NCI-H510A (cell line): ENCODE measurements at regions not wholly inside any gene's neighbourhood (a gene's known extent, or its start where the extent isn't known, plus 50 kb on each side); places are given as distances from the start of the nearest gene placed in this dataset.

ENCODE experiments used
- DNase-seq: peaks from one replicate; lab custom pipeline; 2025; lab: John Stamatoyannopoulos, UW

DNA sequence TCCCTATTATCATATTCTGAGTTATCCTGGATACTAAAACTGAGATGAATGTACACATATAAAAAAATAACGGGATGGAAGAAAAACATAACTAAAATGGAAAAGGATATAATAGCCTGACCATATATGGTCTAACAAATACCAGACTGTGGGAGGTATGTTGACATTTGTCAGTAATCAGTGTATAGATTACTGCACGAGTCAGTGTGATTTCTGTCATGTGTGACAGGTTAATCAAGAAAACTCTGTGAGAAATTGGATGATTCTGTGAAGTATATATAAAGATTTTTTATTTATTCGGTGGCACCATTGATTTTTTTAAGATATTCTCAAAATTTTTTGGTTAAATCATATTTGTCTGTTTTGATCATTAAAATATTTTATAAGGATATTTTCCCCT is 547.3 kb upstream of the B3GALT2 start:
- no peak for DNase-seq

- no peak for DNase-seq
Observed at GRCh38 chr1:193730017-193730416, 543.6 kb upstream of the B3GALT2 start.

- DNase-seq, result no peak
Observed at GRCh38 chr1:193729429-193729828, 543.0 kb upstream of the B3GALT2 start.

DNA sequence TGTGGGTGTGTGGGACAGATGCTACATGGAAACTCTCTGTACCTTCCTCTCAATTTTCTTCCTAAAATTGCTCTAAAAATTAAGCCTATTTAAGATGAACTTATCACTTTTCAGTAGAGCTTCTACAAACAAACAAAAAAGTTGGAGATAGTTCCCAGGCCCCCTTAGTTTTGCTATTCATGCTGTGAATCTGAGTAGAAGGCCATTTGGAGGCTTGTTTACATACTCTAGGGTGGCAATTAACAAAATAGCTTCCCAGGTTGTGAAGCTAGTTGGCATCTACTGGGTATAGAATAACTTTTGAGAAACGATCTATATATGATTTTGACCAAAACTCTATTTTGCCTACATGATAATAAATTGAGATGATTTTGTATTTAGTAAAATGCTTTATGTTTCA is 541.4 kb upstream of the B3GALT2 start:
- no peak for DNase-seq

DNA sequence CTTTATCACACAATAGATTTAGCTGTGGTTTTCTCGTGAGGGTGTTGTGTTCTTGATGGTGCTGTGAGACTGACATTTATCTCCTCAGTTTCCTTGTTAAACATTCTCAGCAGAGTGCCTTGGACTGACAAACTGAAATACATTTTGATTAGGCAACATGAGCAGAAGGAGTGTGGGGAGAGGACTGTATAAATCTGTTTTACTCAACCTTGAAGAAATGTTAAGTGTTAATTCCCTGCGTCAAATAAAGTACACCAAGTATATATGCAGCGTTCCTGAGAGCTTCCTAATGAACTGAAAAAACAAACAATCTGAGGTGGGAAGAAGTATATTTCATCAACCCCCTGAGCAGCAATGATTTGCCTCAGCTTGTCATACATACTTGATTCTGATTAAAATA is 540.3 kb upstream of the B3GALT2 start:
- no peak for DNase-seq

GRCh38 chr1:193712392-193712791 is 526.0 kb upstream of the B3GALT2 start:
- DNase-seq, result no peak

GRCh38 chr1:193709607-193710006 is 523.2 kb upstream of the B3GALT2 start:
- no peak for DNase-seq

DNA sequence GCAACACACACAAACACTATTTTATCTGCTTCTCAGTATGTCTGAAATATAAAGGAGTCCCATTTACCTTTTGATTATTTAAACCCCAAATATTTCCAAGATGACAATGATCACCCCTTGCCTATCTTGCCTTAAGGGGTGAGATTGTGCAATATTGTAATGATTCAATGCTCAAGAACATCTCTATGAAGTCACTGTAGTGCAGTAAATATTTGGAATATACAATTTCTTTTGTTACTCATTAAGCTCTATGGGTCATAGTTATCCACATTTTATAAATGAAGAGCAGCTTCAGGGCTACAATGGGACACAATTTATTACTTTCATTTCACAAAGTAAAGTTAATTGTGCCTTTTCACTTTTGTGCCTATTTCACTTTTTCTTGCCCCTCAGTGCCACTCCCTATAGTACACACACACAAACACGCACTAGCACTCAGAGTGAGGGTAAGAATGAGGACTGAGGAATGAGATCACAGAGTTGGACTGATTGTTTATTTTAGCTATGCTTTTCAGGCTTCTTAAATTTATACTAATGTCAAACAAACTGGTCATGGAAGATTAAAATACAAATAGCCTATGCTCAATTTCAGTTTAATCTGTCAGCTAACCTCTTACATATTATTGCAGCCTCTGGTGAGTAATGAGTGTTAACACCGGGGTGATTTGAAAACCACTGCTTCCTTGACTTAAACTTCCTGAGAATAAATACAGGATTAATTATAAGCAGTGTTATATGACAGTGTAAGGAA is 521.0 kb upstream of the B3GALT2 start:
- no peak for DNase-seq

DNA sequence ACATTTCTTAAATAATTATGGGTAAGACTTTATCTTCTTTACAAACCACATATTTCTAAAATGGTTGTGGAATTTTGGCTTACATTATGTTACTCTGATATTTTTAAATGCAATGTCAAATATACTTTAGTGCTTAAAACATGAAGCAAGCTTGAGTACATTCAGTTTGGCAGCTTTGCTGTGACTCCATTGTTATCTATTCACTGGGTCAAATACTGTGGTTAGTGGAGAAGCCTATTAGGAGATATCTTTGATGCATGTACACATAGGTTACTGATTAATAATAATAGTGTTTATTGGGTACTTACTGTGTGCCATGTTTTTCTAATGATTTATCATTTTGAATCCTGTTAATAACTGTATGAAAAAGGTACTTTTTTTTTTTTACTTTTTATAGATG is 520.4 kb upstream of the B3GALT2 start:
- no peak for DNase-seq

- DNase-seq, result no peak
Observed at GRCh38 chr1:193705554-193705981, 519.2 kb upstream of the B3GALT2 start.

GRCh38 chr1:193703655-193704054 is 517.2 kb upstream of the B3GALT2 start:
- no peak for DNase-seq

DNA sequence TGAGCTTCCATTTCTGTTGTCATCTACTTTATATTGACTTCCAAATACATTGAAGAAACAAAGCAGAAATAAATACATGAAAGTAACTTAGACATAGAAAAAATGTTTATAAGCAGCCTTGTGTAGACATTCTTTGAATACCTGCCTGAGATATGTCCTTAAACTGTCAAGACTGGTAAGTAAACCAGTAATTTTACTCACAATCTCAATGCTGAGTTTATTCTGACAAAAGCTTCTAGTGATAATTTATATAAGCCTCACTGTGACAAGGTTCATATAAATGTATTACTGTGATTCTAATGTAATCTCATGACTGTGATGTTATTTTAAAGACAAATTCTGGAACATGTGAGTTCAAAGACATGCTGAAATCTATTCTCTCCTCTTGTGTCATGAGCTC is 516.7 kb upstream of the B3GALT2 start:
- DNase-seq, result no peak

DNA sequence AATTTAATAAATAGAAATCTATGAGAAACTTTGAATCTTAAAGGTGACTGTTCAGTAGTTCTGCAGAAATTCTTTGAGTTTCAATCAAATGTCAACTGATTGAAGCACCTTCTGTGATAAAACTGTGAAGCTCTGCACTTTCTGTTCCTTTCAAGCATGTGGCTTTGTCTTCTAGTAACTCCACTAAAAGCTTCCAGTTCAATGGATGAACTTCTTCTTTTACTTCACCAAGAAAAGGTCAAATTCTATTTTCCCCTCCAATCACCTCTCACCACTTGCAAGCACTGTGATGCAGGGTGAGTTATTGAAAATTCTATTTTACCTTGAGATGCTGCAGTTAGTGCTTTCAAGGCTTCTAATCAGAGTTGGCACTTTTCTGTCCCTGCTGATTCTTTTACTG is 515.3 kb upstream of the B3GALT2 start:
- DNase-seq, result no peak

DNA sequence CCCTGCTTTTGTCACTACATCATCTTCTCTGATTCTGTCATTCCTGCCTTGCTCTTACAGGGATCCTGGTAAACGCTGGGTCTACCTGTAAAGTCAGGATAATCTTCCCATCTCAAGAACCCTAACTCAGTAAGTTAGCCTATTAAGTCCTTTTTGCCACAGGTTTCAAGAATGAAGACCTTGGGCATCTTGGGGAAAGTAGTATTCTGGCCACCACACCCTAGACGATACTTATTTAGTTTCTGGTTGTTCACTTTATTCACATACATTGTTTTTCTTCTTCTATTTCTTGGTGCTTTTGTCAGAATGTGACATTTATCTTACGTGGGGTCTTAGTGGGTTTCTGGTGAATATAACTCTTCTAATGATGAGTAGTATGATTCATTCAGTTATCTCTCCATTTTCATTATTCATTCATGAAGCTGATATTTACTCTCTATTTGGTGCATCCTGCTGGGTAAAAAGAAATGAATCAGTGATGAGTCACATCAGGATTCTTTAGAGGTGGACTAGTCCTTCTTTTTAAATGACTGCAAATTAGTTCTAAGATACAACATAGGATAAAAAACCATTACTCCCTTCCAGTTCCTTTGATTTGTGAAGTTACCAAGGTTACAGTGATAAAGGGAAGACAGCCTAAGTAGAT is 514.4 kb upstream of the B3GALT2 start:
- no peak for DNase-seq

DNA sequence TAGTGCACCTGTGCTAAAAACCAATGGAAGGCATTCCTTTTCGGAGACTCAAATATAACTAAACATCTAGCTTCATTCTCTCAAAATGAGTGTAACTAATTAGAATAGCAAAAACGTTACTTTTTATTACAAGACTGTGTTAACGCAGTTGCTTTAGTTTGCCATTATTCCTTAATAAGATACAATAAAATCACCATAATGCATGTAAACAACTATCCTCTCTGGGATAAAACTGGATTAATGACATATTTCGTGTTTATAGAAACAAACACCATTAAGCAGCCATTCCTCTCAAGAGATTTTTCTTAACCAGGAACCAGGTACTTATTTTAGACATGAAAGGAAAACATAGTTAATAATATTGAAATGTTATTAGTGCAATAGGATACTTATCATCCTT is 512.8 kb upstream of the B3GALT2 start:
- DNase-seq, result no peak

GRCh38 chr1:193697776-193698175 is 511.4 kb upstream of the B3GALT2 start:
- no peak for DNase-seq

GRCh38 chr1:193697115-193697762 is 510.8 kb upstream of the B3GALT2 start:
- no peak for DNase-seq

- no peak for DNase-seq
Observed at GRCh38 chr1:193694741-193695140, 508.3 kb upstream of the B3GALT2 start.

- no peak for DNase-seq
Observed at GRCh38 chr1:193685986-193686385, 499.6 kb upstream of the B3GALT2 start.

GRCh38 chr1:193681422-193681821 is 495.0 kb upstream of the B3GALT2 start:
- DNase-seq, result no peak

GRCh38 chr1:193680924-193681316 is 494.5 kb upstream of the B3GALT2 start:
- DNase-seq, result no peak

DNA sequence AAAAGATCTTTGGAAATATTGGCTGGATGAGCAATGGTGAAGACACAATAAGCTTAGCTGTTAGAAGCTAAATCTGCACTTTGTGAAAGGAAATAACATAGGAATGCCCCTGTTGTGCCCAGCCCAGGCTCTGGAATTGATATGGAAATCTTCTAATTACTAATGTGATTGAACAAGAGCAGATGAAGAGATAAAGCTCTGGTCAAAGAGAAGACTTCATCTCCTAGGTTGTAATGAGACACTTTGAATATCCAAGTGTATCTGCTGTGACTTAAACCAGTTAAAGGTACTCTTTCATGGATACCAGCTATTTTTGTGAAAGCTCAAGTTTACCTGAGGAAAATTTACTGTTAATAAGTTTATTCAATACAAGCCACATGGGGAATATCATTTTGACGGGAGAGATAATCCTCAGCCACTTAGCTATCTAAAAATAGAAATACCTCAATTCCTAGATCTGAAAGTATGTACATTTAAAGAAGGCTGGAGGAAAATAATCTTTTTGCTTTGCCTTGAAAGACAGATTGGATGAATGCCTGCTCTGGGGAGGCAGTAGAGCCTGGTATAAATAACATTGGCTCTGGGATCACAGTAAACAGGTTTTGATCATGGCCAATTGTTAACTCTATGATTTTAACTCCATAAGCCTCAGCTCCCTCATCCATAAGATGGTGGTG is 494.0 kb upstream of the B3GALT2 start:
- DNase-seq, result no peak

DNA sequence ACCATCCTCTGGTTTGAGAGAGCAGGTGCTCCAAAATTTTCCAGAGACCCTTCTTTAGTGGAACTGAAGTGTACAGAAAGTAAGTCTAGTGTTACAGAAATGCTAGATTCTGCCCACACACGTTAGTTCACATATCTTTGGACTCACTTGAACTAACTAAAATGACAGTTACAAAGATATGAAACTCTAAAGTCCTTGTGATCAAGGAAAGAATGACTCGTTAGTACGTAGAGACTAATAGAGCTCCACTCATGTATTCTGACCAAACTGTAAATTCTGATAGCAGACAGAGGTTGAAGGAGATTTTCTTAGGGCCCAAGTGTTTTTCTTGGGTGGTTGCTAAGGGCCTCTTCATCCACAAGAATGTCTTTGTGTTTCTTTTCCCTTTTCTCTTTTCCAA is 491.5 kb upstream of the B3GALT2 start:
- no peak for DNase-seq
